Pancreas (tissue), 10 donors: ENCODE measurements at regions not wholly inside any gene's neighbourhood (a gene's known extent, or its start where the extent isn't known, plus 50 kb on each side); places are given as distances from the start of the nearest gene placed in this dataset.

Experiments used
- ATAC-seq, 4 donors: fragments of 200-7000 bp; cut with Tn5 transposase; one replicate each; pipeline versions ENCODE4 v1.8.0 to v1.9.1; 2020; ENCODE audit warnings: mild to moderate bottlenecking in 4 of 4, moderate library complexity in 4 of 4
- DNase-seq, 6 donors: peaks; one replicate each; pipeline ENCODE4 v3.0.0-alpha.2; 2020
- FAIRE-seq: peaks from 2 replicates; lab custom pipeline; 2012; peaks lifted over from hg19 to GRCh38; lab: Jason Lieb, UNC
- H3K27ac ChIP-seq, 4 donors: fragments of 200-600 bp; sonication (generic); 1 replicate in 3 of 4; 2 replicates in 1 of 4; pipeline versions ENCODE4 v1.5.0 to v1.8.0; 2020
- H3K27me3 ChIP-seq, 4 donors: fragments of 200-600 bp; one replicate each; pipeline ENCODE4 v1.8.0; 2021
- H3K36me3 ChIP-seq, 3 donors: fragments of 200-600 bp; sonication (generic) in 1 of 3; one replicate each; pipeline versions ENCODE4 v1.5.0 to v1.8.0; 2020 to 2021
- H3K4me1 ChIP-seq, 3 donors: fragments of 200-600 bp; one replicate each; pipeline ENCODE4 v1.8.0; 2021
- H3K4me3 ChIP-seq, 4 donors: fragments of 200-600 bp; sonication (generic) in 2 of 4; one replicate each; pipeline versions ENCODE4 v1.5.0 to v1.8.0; 2020 to 2021
- H3K9me3 ChIP-seq, 4 donors: fragments of 200-600 bp; one replicate each; pipeline ENCODE4 v1.8.0; 2021
- WGBS, 2 donors: extraction: QIAGEN DNeasy Blood & Tissue Kit; methylation state at CpG; one replicate each; pipeline ENCODE4 v1.1.7; 2013; 5-methylcytosine and 5-hydroxymethylcytosine counted together
- intact Hi-C, 3 donors: fragments of 100-400 bp; cut with DNase I; formaldehyde crosslinking; loops; one replicate each; pipeline versions ENCODE4 v1.11.1 to v1.14.2; 2022
- TF ChIP-seq, protein P1 (sequence below), 4 donors: fragments of 200-600 bp; sonication (generic) in 3 of 4; IDR thresholded peaks; one replicate each; pipeline versions ENCODE4 v1.5.0 to v1.8.0; 2021; ENCODE audit warnings: antibody characterized with exemption in 4 of 4
- donor health status: healthy with polysubstance abuse.
- donor health status: DM: no; HTN: no; CAD: no; lungs with moderate emphysema.
- donor health status: DM: no; HTN: no; CAD: no.
- donor health status: control.
- donor health status: control.
- donor health status: Bipolar disorder and iron deficiency.
- donor health status: DM: yes; HTN: yes; CAD: no.
- donor health status: DM: no; HTN: no; CAD: no.
- donor health status: DM: no; HTN: no; CAD: no.
- donor health status: DM: yes; HTN: yes; CAD: no.

DNA sequence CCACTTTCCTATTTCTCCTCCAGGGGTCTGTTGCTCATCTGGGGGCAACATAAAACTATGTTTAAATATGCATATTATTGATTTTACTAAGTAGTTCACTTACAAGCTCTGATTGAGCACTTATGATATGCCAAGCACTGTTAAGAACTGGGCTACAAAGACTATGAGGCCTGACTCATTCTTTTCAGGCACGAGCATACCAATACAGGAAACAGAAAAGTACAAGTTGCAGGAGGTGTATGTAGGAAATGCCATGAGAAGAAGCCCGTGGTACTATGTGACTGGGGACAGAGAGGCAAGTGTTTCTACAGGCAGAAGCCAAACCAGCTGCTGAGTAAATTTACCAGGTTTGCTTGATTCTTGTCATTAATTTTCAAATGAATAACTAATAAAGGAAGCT lies 120.4 kb upstream of the PTGFR start:
- 37 to 46% methylated on average over 2 of the region's 2 CpGs for WGBS, 2 donors
- H3K36me3 ChIP-seq, result no peaks in the 10 kb centered on the region
- no peak overlapping the region for H3K4me3 ChIP-seq
- no peaks in the 10 kb centered on the region for H3K27me3 ChIP-seq
- ATAC-seq, result no peak
- no peak for FAIRE-seq
- TF ChIP-seq, protein P1, sequence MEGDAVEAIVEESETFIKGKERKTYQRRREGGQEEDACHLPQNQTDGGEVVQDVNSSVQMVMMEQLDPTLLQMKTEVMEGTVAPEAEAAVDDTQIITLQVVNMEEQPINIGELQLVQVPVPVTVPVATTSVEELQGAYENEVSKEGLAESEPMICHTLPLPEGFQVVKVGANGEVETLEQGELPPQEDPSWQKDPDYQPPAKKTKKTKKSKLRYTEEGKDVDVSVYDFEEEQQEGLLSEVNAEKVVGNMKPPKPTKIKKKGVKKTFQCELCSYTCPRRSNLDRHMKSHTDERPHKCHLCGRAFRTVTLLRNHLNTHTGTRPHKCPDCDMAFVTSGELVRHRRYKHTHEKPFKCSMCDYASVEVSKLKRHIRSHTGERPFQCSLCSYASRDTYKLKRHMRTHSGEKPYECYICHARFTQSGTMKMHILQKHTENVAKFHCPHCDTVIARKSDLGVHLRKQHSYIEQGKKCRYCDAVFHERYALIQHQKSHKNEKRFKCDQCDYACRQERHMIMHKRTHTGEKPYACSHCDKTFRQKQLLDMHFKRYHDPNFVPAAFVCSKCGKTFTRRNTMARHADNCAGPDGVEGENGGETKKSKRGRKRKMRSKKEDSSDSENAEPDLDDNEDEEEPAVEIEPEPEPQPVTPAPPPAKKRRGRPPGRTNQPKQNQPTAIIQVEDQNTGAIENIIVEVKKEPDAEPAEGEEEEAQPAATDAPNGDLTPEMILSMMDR (IDR thresholded peaks at IDR 0.05), result no peak
- intact Hi-C loops, result no loop called here
- H3K27ac ChIP-seq, result no peak overlapping the region
- no peaks in the 10 kb centered on the region for H3K9me3 ChIP-seq
- no peak for DNase-seq
- no peaks in the 10 kb centered on the region for H3K4me1 ChIP-seq

DNA sequence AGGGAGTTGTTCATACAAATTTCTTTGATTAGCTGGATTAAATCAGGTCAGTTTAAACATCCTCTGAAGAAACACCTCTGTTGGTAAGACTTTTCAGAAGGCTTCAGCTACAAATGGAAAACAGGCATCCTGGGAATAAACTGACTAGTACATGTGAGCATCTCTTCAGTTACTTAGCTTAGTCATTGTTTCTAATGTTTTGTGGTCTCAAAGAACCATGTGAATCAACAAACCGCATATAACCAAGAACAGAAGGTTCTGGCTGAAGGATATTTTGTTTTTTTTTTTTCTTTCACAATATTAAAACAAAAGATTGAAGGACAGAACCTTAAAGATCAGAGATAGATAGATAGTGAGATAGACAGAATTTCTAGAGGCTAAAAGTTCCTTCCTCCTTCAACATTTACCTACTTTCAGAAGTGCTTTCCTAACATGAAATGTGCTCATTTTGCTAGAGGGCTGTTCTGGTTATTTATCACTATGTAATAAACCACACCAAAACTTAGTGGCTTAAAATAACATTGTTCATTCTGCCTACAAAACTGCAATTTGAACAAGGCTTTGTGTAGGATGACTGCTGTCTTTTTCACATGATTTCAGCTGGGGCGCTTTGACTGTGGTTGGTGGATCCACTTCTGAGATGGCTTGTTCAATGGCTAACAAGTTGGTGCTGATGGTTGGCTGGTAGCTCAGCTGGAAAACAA lies 119.8 kb upstream of the PTGFR start:
- H3K27ac ChIP-seq, result no peak overlapping the region
- ATAC-seq (no peak), FAIRE-seq (no peak), DNase-seq (no peak)
- H3K4me1 ChIP-seq, result no peaks in the 10 kb centered on the region
- TF ChIP-seq, protein P1 (IDR thresholded peaks at IDR 0.05), result no peak
- no peak overlapping the region for H3K4me3 ChIP-seq
- intact Hi-C loops, result no loop called here
- H3K27me3 ChIP-seq, result no peaks in the 10 kb centered on the region
- H3K36me3 ChIP-seq, result no peaks in the 10 kb centered on the region
- H3K9me3 ChIP-seq, result no peaks in the 10 kb centered on the region
- 69 to 78% methylated on average over 2 of the region's 2 CpGs for WGBS, 2 donors

DNA sequence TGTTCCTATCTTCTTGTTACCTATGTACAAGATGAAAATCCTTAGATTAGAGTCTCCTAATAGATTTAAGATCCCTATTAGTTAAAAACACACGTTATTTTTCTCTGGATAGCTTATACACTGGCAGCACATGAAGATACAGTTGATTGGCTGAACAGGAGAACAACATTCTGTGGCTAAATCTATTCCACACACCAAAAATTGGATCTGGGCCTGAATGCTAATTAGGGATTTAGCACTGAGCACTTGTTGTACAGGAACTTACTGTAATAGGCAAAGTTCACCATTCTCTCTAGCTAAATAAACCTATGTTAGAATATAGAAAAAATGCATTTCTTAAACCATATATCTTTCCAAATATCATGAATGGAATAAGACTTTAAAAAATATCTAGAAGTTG lies 117.1 kb upstream of the PTGFR start:
- Histone ChIP-seq H3K4me3 (no peak overlapping the region), H3K4me1 (no peaks in the 10 kb centered on the region), H3K9me3 (no peaks in the 10 kb centered on the region), H3K27me3 (no peaks in the 10 kb centered on the region), H3K27ac (no peak overlapping the region), H3K36me3 (no peaks in the 10 kb centered on the region)
- TF ChIP-seq, protein P1 (IDR thresholded peaks at IDR 0.05), result no peak
- ATAC-seq (no peak), DNase-seq (no peak), FAIRE-seq (no peak)
- intact Hi-C loops, result no loop called here
- WGBS, 2 donors, result 43 to 46% methylated on average over 1 of the region's 1 CpG

DNA sequence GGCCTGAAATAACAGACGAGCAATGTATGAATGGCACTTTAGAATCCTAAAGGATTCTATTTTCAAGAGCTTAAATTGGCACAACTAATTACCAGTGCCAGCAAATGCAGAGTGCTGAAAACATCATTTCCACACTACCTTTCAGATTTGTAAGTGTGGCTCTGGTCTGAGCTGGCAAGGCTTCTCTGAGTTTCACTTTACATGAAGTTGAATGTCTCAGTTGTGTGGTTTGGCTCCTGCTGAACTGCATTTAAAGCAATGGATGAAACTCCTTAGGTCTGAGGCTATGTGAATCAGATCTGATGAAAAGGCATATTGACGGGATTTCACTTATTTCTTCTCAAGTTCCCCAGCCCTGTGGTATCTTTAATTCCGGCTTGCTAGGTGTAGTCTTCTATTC lies 114.8 kb upstream of the PTGFR start:
- Histone ChIP-seq H3K4me3 (no peak overlapping the region), H3K4me1 (no peaks in the 10 kb centered on the region), H3K36me3 (no peaks in the 10 kb centered on the region), H3K27ac (no peak overlapping the region), H3K9me3 (no peaks in the 10 kb centered on the region), H3K27me3 (no peaks in the 10 kb centered on the region)
- FAIRE-seq (no peak), ATAC-seq (no peak), DNase-seq (no peak)
- intact Hi-C loops, result no loop called here
- 75 to 81% methylated on average over 3 of the region's 3 CpGs for WGBS, 2 donors
- TF ChIP-seq, protein P1 (IDR thresholded peaks at IDR 0.05), result no peak

DNA sequence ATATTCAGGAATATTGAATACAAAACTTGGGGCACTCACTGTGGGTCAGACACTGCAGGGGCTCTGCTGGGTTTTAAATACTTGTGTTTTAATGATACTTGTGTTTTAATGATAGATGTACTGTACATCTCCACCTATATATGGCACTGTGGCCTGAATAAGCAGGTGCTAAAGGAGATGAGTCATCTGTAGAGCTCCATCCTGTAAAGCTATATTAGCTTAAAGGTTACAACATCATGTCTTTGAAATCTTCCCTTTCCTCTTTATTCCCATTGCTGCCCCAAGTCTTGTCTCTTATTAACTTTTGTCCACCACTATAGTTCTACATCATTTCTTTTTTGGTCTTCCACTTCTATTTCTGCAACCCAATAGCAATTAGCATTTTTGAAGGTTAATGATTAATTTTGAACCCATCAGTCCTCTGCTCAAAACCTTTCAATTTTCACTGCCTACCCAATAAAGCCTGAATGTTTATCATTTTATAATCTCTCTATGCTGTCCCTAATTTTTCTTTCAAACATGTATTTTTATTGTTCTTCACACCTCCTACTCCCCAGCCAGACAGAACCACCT lies 113.3 kb upstream of the PTGFR start:
- FAIRE-seq, result no peak
- no peaks in the 10 kb centered on the region for H3K36me3 ChIP-seq
- no peak overlapping the region for H3K27ac ChIP-seq
- no peaks in the 10 kb centered on the region for H3K4me1 ChIP-seq
- no peak for DNase-seq
- no peak overlapping the region for H3K4me3 ChIP-seq
- H3K9me3 ChIP-seq, result no peaks in the 10 kb centered on the region
- no peak for ATAC-seq
- TF ChIP-seq, protein P1 (IDR thresholded peaks at IDR 0.05), result no peak
- no peaks in the 10 kb centered on the region for H3K27me3 ChIP-seq
- intact Hi-C loops, result no loop called here
